B cell (primary cell): ENCODE measurements at regions not wholly inside any gene's neighbourhood (a gene's known extent, or its start where the extent isn't known, plus 50 kb on each side); places are given as distances from the start of the nearest gene placed in this dataset.

Experiments
- CTCF ChIP-seq: fragments of 200-600 bp; IDR thresholded peaks from one replicate; pipeline ENCODE4 v1.8.0; 2022; ENCODE audit warnings: antibody characterized with exemption, mild to moderate bottlenecking
- EZH2 ChIP-seq: IDR thresholded peaks from 2 replicates; pipeline ENCODE4 v1.6.1; 2012; ENCODE audit warnings: borderline replicate concordance, low read depth, mild to moderate bottlenecking, moderate library complexity, low read length; ENCODE audit not compliant: insufficient read depth, poor library complexity, severe bottlenecking

GRCh38 chr11:115632061-115632460, 127.8 kb upstream of the CADM1 start:
- TF ChIP-seq CTCF (no peak), EZH2 (no peak)
